ENCODE measurements at regions not wholly inside any gene's neighbourhood (a gene's known extent, or its start where the extent isn't known, plus 50 kb on each side); places are given as distances from the start of the nearest gene placed in this dataset.

GRCh38 chr6:92582211-92582610 lies 837.1 kb downstream of the EPHA7 start:
- CTCF ChIA-PET = interaction anchor here (0.6 kb wide), 1 partner anchor 56 kb away, joined by 3 read pairs; no protein-coding TSS in a partner anchor
- no peak for TF ChIP-seq CTCF (conservative IDR thresholded peaks at IDR 0.05; ENCODE audit: low read depth)

DNA sequence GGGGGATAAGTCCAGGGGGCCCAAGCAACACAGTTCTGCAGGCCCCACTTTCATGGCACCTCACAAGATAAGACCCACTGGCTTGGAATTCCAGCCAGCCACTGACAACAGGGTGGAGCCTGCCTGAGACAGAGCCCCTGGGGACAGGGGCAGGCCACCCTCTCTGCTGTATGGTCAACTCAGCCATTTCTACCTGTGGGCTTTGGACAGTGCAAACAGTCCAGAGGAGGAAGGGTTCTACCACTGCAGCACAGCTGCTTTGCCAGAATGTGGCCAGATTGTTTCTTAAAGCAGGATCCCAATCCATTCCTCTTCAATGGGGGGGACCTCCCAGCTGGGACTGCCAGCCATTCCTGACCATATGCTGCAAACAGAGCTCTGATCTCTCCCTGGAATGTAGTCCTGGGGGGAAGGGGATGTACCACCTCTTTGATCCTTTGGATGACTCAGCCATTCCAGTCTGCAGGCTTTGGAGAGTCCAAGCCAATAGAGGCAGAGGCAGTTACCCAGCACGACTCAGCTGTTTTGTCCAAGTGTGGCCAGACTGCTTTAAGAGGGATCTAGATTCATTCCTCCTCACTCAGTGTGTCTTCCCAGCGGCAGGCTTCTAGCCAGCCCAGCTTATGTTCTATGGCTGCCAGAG lies 842.2 kb downstream of the EPHA7 start:
- H3K27ac ChIP-seq = 0 out of 2 replicates have a peak overlapping the region, but pooled peaks have one; percentile 13
- ChIA-PET POLR2A (ENCODE audit: low non-redundant PET) (no interaction called here), CTCF (no interaction called here)
- TF ChIP-seq CTCF (conservative IDR thresholded peaks at IDR 0.05; ENCODE audit: low read depth) = no peak
- DNase-seq (ENCODE audit: low spot score) = no peak

More at GRCh38 chr6:92582211-92582610, 837.1 kb downstream of the EPHA7 start:
- H3K27ac ChIP-seq = no peak overlapping the region
- DNase-seq (ENCODE audit: low spot score) = no peak
- POLR2A ChIA-PET (ENCODE audit: low non-redundant PET) = no interaction called here

GRCh38 chr6:92568541-92568940 lies 850.8 kb downstream of the EPHA7 start:
- TF ChIP-seq CTCF (conservative IDR thresholded peaks at IDR 0.05; ENCODE audit: low read depth) = no peak
- ChIA-PET CTCF (no interaction called here), POLR2A (ENCODE audit: low non-redundant PET) (no interaction called here)

GRCh38 chr6:92566632-92567031 lies 852.7 kb downstream of the EPHA7 start:
- ChIA-PET POLR2A (ENCODE audit: low non-redundant PET) (no interaction called here), CTCF (no interaction called here)
- DNase-seq (ENCODE audit: low spot score) = no peak
- no peak for TF ChIP-seq CTCF (conservative IDR thresholded peaks at IDR 0.05; ENCODE audit: low read depth)
- H3K27ac ChIP-seq = no peak overlapping the region

More at GRCh38 chr6:92568541-92568940, 850.8 kb downstream of the EPHA7 start:
- no peak for DNase-seq (ENCODE audit: low spot score)
- H3K27ac ChIP-seq = no peak overlapping the region

GRCh38 chr6:92564376-92564775 lies 855.0 kb downstream of the EPHA7 start:
- CTCF ChIA-PET = no interaction called here
- POLR2A ChIA-PET (ENCODE audit: low non-redundant PET) = no interaction called here
- no peak for DNase-seq (ENCODE audit: low spot score)
- no peak for TF ChIP-seq CTCF (conservative IDR thresholded peaks at IDR 0.05; ENCODE audit: low read depth)
- no peak overlapping the region for H3K27ac ChIP-seq

- ChIA-PET POLR2A (ENCODE audit: low non-redundant PET) (no interaction called here), CTCF (interaction anchor here (0.8 kb wide), 1 partner anchor 123 kb away, joined by 5 read pairs; no protein-coding TSS in a partner anchor)
- no peak for TF ChIP-seq CTCF (conservative IDR thresholded peaks at IDR 0.05; ENCODE audit: low read depth)
- no peak overlapping the region for H3K27ac ChIP-seq
- no peak for DNase-seq (ENCODE audit: low spot score)
These were observed 859.7 kb downstream of the EPHA7 start for GRCh38 chr6:92559611-92560010.
